ENCODE measurements at regions not wholly inside any gene's neighbourhood (a gene's known extent, or its start where the extent isn't known, plus 50 kb on each side); places are given as distances from the start of the nearest gene placed in this dataset.

- Histone ChIP-seq H3K4me2 (ENCODE audit: insufficient read depth, low read length) (no peak overlapping the region), H3K4me3 (ENCODE audit: insufficient read depth, low read length) (no peak overlapping the region), H3K9me3 (ENCODE audit: low read depth, low read length) (peaks cover 2% of the 10 kb centered on the region), H4K20me1 (ENCODE audit: insufficient read depth, low read length) (no peaks in the 10 kb centered on the region), H3K27me3 (ENCODE audit: insufficient read depth, low read length) (no peaks in the 10 kb centered on the region), H2AFZ (ENCODE audit: low read length) (no peak overlapping the region), H3K27ac (ENCODE audit: low read depth, low read length) (no peak overlapping the region), H3K36me3 (ENCODE audit: insufficient read depth, low read length) (no peaks in the 10 kb centered on the region), H3K79me2 (ENCODE audit: insufficient read depth, low read length) (no peaks in the 10 kb centered on the region), H3K4me1 (ENCODE audit: insufficient read depth, low read length) (no peaks in the 10 kb centered on the region)
- peak; percentile 21 for DNase-seq (ENCODE audit: insufficient read length, low spot score, missing footprints)
- no peak for TF ChIP-seq CTCF (IDR thresholded peaks at IDR 0.05; ENCODE audit: extremely low read depth, low read depth, low read length)
Measured at GRCh38 chr2:192571636-192572035, 376.9 kb upstream of the TMEFF2 start.

GRCh38 chr2:192570788-192571187 lies 376.1 kb upstream of the TMEFF2 start:
- Histone ChIP-seq H3K4me3 (ENCODE audit: insufficient read depth, low read length) (no peak overlapping the region), H3K36me3 (ENCODE audit: insufficient read depth, low read length) (no peaks in the 10 kb centered on the region), H3K9me3 (ENCODE audit: low read depth, low read length) (peaks cover 2% of the 10 kb centered on the region), H3K27ac (ENCODE audit: low read depth, low read length) (no peak overlapping the region), H3K79me2 (ENCODE audit: insufficient read depth, low read length) (no peaks in the 10 kb centered on the region), H3K4me1 (ENCODE audit: insufficient read depth, low read length) (no peaks in the 10 kb centered on the region), H3K4me2 (ENCODE audit: insufficient read depth, low read length) (no peak overlapping the region), H2AFZ (ENCODE audit: low read length) (no peak overlapping the region), H4K20me1 (ENCODE audit: insufficient read depth, low read length) (no peaks in the 10 kb centered on the region), H3K27me3 (ENCODE audit: insufficient read depth, low read length) (no peaks in the 10 kb centered on the region)
- no peak for TF ChIP-seq CTCF (IDR thresholded peaks at IDR 0.05; ENCODE audit: extremely low read depth, low read depth, low read length)
- no peak for DNase-seq (ENCODE audit: insufficient read length, low spot score, missing footprints)

GRCh38 chr2:192566863-192567262 lies 372.1 kb upstream of the TMEFF2 start:
- Histone ChIP-seq H4K20me1 (ENCODE audit: insufficient read depth, low read length) (no peaks in the 10 kb centered on the region), H3K9me3 (ENCODE audit: low read depth, low read length) (peaks cover 2% of the 10 kb centered on the region), H3K79me2 (ENCODE audit: insufficient read depth, low read length) (no peaks in the 10 kb centered on the region), H2AFZ (ENCODE audit: low read length) (no peak overlapping the region), H3K27me3 (ENCODE audit: insufficient read depth, low read length) (no peaks in the 10 kb centered on the region), H3K27ac (ENCODE audit: low read depth, low read length) (no peak overlapping the region), H3K36me3 (ENCODE audit: insufficient read depth, low read length) (no peaks in the 10 kb centered on the region), H3K4me3 (ENCODE audit: insufficient read depth, low read length) (no peak overlapping the region), H3K4me1 (ENCODE audit: insufficient read depth, low read length) (no peaks in the 10 kb centered on the region), H3K4me2 (ENCODE audit: insufficient read depth, low read length) (no peak overlapping the region)
- TF ChIP-seq CTCF (IDR thresholded peaks at IDR 0.05; ENCODE audit: extremely low read depth, low read depth, low read length) = no peak
- DNase-seq (ENCODE audit: insufficient read length, low spot score, missing footprints) = no peak

- H2AFZ ChIP-seq (ENCODE audit: low read length) = no peak overlapping the region
- TF ChIP-seq CTCF (IDR thresholded peaks at IDR 0.05; ENCODE audit: extremely low read depth, low read depth, low read length) = no peak
- no peak overlapping the region for H3K4me2 ChIP-seq (ENCODE audit: insufficient read depth, low read length)
- H3K27ac ChIP-seq (ENCODE audit: low read depth, low read length) = no peak overlapping the region
- DNase-seq (ENCODE audit: insufficient read length, low spot score, missing footprints) = no peak
- H3K27me3 ChIP-seq (ENCODE audit: insufficient read depth, low read length) = no peaks in the 10 kb centered on the region
- no peaks in the 10 kb centered on the region for H3K4me1 ChIP-seq (ENCODE audit: insufficient read depth, low read length)
- H3K9me3 ChIP-seq (ENCODE audit: low read depth, low read length) = no peaks in the 10 kb centered on the region
- no peaks in the 10 kb centered on the region for H3K79me2 ChIP-seq (ENCODE audit: insufficient read depth, low read length)
- no peaks in the 10 kb centered on the region for H3K36me3 ChIP-seq (ENCODE audit: insufficient read depth, low read length)
- H4K20me1 ChIP-seq (ENCODE audit: insufficient read depth, low read length) = no peaks in the 10 kb centered on the region
- H3K4me3 ChIP-seq (ENCODE audit: insufficient read depth, low read length) = no peak overlapping the region
Measured at GRCh38 chr2:192560326-192560725, 365.6 kb upstream of the TMEFF2 start.

Data from osteoblast (primary cell).